Activated CD8-positive, alpha-beta memory T cell treated with anti-CD3 and anti-CD28 coated beads for 36 hours (primary cell): ENCODE measurements at regions not wholly inside any gene's neighbourhood (a gene's known extent, or its start where the extent isn't known, plus 50 kb on each side); places are given as distances from the start of the nearest gene placed in this dataset.

Experiments
- CTCF ChIA-PET: fragments of 350-600 bp; sonication (Branson Sonifier 250); formaldehyde crosslinking; loops from one replicate; lab custom pipeline; 2021; ENCODE audit warnings: antibody characterized with exemption; lab: Charles Lee
- POLR2A ChIA-PET: fragments of 350-600 bp; sonication (Branson Sonifier 250); formaldehyde crosslinking; loops from one replicate; lab custom pipeline; 2021; ENCODE audit warnings: antibody characterized with exemption; lab: Charles Lee

DNA sequence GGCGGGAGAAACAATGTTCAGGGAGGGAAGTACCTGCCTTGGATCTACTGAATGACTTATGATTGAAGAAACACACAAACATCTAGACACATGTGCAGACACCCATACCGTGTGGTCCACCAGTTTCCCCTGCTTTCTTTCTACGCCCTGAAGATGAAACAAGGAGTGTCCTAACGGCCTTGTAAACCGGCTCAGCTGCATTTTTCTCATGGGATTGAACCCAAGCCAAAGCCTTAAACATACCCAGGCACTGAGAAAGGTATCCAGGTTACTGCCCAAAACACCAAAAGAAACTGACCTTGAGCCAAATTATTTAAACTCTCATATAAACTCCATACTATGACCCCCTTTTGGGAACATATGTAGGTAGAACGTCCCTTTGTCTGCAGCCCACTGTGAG, 630.0 kb upstream of the RGS18 start:
- POLR2A ChIA-PET = no interaction called here
- CTCF ChIA-PET = no interaction called here

DNA sequence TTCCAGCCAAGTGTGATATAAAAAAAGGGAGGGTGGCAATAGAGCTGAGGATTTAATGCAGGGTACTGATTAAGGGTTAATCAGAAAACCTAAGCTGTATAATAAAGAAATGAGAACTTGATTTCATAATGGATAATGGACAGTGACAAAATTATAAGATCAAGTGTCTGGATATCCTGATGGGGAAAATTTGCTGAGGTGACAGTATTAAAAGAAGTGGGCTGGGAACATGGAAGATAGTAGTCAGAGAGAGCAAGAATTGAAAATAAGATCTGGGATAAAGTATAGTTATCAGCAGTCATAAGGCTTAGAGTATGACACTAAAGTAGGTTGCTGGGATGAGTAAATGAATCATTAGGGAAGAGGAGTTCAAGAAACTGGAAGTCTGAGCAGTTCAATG, 627.3 kb upstream of the RGS18 start:
- ChIA-PET POLR2A (no interaction called here), CTCF (no interaction called here)

DNA sequence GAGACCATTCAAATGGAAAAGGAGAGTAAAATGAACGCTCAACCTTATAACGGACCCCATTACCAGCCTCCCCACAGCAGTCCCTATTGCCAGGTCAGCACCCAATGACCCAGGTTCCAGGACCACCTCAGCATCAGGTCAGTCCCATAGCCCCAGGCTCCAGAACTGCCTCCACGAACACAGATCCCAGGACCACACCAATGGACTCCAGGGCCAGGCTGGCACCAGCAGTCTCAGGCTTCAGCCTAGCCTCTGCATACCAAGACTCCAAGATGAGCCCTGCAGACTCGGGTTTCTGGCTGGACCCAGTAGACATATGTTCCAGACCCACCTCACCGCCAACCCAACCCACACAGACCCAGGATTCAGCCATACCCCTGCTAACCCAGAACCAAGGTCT, 625.0 kb upstream of the RGS18 start:
- POLR2A ChIA-PET = no interaction called here

DNA sequence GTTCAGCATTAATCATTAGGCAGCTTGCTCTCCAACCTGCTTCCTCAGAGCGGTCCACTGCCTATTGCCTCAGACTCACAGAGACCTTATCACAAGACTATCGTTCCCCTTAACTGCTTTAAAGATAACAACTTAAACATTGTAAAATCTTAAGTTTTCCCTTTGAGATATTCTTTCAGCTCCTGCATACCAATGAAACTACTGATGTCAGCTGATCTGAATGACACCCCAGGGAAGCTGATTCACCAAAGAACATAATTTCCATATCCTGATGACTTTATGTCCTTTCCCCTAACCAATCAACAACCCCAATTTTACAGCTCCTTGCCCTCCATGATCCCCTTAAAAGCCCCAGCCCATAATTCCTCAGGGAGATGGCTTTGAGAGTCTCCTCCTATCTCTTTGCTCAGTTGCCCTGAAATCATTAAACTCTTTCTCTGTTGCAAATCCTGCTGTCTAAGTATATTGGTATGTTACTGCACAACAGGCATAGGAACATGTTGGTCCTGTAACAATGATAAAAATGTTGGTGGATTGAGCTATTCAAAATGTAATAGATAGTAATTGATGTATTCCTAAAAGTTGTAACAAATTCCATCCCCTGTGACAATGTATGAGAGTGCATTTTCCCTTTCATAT, 621.4 kb upstream of the RGS18 start:
- CTCF ChIA-PET = no interaction called here
- POLR2A ChIA-PET = no interaction called here

More for the DNA sequence above, 625.0 kb upstream of the RGS18 start:
- CTCF ChIA-PET = no interaction called here

DNA sequence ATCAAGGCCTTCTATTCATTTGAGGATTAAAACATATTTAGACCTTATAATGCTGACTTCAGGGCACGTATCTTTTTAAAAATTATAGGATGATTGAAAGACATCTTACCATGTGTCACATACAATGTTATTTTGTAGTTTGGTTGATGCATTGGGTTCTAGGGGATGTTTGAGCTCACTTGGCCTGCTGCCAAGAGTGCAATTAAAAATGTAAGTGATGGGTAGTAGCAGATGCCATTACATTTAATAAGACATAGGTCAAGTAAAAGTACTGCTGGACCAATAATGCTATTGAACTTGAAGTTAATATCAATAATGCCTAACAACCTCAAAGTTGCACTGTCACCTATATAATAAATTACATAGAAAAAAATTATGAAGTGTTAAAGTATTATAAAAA, 616.5 kb upstream of the RGS18 start:
- ChIA-PET POLR2A (no interaction called here), CTCF (no interaction called here)

DNA sequence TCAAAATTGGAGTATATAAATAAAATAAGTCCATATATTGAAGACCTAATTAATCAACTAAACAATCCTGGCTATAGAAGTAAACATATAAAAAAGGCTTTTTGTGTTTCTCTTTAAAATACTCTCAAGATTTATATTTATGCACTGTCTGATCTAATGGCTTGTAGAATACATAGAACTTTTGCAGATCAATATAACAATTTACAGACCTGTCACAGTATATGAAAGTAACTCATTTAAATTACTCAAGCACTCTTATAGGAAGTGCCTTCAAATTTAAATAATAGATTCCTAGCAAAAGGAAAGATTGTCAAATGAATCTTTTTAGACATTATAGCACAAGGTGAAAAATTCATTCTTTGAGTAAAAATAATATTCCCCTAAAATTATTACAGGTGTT, 615.8 kb upstream of the RGS18 start:
- POLR2A ChIA-PET = no interaction called here
- CTCF ChIA-PET = no interaction called here

DNA sequence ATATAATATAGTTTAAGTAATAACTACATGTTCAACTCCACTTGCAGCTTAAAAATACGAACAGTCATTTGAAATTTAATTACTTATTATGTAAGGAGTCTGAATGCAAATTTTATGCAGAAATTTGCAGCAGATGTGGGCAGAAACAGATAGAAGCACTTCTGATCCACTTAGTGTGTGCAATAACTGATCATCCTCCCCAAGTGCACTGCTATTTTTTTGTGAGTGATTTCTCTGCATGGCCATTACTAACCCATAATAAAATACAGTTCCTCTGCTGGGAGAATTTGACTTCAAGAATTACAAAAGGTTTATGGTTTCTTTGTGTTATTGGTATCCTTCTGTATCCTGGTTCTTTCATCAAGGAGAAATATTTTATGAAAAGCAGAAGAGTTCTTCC, 611.5 kb upstream of the RGS18 start:
- ChIA-PET CTCF (no interaction called here), POLR2A (no interaction called here)

DNA sequence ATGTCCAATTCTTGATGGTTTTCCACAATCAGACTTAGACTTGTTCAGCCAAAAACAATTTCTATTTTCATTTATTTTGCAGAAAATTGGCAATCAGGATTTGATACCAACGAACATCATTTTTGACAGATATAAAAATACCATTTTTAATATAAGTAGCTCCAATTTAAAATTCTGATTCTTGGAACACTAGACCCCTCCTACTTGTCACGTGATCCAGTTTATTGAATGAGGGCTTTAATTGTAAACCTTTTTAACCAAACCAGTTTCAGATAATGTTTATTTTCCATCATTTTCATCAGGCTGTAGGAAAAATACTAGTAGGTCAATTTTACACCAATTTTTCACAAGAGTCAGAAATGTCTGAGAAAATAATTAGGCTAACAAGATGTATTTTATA, 607.2 kb upstream of the RGS18 start:
- ChIA-PET POLR2A (no interaction called here), CTCF (no interaction called here)

DNA sequence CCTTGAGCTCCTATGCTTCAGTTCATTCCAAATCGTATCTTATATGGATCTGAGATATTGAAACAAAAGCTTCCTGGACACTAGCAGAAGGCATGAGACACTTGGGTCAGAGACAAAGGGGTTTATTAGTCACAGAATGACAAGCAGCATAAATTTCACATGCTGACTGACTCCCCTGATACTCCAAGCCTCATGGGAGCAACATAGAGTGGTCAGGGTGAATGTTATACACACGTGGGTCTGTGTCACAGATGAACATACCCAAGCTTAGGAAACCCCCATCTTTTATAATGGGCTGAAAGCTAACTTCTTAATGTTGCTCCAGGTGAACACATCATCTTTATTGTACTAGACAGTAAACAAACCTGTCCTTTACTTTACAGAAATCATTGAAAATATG, 599.9 kb upstream of the RGS18 start:
- POLR2A ChIA-PET = no interaction called here
- CTCF ChIA-PET = no interaction called here

DNA sequence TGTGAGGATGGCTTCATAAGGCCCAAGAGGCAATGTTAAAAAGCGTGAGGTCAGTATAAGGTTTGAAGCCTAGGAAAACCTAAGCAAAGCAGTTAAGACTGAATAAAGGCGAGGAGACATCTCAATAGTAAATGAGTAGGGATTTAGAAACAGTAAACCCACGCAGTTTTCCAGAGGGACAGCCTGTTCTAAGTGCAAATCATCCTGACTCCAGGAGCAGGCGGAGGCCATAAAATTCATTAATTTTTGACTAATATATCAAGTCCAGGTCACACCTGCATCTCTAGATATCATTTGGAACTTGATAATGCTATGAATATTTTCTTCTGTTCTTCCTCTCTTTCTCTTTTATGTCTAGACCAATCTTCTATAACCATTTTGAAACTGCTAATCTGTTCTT, 597.0 kb upstream of the RGS18 start:
- ChIA-PET POLR2A (no interaction called here), CTCF (no interaction called here)

DNA sequence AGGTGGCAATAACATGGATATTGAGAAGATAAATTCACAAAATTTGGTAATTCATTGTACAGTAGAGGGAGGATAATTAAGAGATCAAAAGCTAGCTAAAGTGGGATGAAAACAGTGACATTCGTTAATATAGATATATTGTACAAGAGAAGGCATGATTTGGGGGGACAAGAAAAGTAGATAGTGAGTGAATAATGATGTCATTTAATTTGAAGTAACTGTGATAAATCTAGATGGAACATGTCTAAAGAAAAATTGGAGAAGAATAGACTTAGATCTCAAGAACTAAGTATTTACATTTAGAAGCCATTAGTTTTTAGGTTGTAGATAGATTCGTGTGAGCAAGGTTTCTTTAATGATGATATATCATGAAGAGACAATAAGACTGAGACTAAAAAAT, 594.0 kb upstream of the RGS18 start:
- POLR2A ChIA-PET = no interaction called here

DNA sequence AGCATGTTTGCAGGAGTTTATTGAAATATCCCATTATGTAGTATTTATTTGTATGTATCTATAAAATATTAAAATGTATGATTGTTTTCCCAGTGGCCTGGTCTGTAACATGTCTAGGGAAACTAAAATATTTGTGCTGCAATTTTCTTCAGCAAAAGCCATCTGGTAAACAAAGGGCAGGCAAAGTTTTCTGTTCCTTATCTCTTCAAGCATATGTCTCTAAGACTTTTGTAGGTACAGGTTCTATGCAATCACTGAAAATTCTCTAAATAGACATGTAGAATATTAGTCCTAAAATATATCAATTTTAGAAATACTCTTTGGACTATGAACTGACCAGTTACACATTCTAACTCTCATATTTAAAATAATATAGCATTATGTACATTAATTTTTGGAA, 585.8 kb upstream of the RGS18 start:
- ChIA-PET POLR2A (no interaction called here), CTCF (no interaction called here)

More for the DNA sequence above, 594.0 kb upstream of the RGS18 start:
- CTCF ChIA-PET = no interaction called here

DNA sequence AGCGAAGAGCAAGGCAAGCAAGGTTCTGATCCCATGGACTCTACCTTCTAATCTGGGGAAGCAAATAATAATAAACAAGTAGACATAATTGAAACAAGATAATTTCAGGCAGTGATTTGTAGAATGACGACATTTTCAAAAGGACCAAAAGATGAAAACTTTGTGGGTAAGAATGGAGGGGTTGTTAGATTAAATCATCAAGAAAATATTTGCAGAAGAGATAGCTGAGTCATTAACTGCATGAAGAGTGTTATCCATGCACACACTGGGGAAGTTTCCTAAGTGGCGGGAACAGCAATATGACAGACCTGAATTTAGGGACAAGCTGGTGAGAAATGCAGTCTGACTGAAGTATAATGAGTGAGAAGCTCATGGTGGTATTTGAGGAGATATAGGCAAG, 583.1 kb upstream of the RGS18 start:
- POLR2A ChIA-PET = no interaction called here
- CTCF ChIA-PET = no interaction called here

DNA sequence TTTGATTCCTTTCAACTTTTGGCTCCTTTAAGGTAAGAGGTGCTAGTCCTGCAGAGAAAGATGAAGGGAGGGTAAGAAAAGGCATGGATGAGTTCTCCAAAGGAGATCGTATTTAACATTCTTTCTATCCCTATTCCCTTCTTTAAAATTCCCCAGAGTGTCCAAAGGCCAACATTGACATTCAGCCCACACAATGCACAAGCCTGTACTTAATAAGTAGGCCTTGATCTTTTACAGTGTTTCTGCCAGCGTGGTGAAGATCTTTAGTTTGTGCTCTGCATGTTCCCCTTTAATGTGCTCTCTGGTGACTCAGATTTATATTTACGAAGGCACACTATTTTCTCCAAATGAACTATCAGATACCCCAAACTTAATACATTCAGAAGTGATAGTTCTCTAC, 582.5 kb upstream of the RGS18 start:
- ChIA-PET CTCF (no interaction called here), POLR2A (no interaction called here)

DNA sequence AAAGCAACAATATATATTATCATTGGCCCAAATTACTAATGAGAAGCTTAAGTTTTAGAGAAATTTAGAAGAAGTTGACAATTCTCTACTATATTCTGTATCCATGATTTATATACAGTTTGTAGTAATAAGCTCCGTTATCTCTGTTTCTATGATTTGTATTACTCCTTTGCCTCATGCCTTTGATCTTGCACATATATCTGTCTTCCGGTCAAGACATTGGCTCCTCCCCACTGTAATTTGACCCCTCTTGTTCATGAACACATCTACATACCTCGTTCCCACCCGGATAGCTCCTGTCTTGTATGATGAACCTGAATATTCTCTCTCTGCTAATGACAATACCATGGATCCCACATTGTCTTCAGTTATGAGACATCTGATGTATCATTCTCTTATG, 581.0 kb upstream of the RGS18 start:
- POLR2A ChIA-PET = no interaction called here

DNA sequence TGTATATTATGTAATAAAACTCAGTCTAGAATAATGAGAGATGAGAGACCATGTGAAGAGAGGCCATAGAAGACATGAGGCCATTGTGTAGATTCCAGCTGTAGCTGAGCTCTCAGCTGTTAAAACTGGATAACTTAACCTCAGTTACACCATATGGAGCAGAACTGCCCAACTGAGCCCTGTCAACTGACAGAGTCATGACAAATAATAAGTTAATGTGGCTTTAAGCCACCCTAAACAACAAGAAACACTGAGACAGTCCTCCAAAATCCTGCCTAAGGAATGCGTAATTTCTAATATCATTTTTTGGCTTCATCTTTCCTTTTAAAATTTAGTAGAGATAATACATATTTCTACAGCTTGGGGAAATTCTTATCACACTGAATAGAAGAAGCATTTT, 580.0 kb upstream of the RGS18 start:
- POLR2A ChIA-PET = no interaction called here
- CTCF ChIA-PET = no interaction called here

More for the DNA sequence above, 581.0 kb upstream of the RGS18 start:
- CTCF ChIA-PET = no interaction called here

DNA sequence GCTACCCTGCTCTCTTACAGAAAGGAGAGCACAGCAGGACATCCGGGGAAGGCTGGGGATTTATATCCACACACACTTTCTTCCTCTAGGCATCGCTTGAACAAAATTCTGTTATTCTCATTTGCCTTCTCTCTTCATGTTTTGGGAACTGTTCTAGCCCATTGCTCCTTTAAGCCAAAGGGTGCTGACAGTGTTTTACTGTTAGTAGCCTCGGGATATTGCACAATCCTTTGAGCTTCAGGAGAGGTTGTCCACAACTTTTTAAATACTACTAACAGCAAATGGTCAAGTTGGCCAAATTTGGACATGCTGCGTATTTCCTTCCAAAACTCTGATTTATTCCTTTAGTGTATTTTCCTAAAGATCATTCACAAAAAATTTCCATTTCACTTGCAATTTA, 579.2 kb upstream of the RGS18 start:
- CTCF ChIA-PET = no interaction called here
- POLR2A ChIA-PET = no interaction called here

DNA sequence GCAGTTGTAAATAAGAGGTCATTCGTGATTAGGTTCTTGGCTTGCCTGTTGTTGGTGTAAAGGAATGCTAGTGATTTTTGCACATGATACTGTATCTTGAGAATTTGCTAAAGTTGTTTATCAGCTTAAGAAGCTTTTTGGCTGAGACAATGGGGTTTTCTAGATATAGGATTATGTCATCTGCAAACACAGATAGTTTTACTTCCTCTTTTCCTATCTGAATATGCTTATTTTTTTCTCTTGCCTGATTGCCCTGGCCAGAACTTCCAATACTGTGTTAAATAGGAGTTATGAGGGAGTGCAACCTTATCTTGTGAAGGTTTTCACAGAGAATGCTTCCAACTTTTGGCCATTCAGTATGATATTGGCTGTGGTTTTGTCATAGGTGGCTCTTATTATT, 576.1 kb upstream of the RGS18 start:
- ChIA-PET CTCF (no interaction called here), POLR2A (no interaction called here)

DNA sequence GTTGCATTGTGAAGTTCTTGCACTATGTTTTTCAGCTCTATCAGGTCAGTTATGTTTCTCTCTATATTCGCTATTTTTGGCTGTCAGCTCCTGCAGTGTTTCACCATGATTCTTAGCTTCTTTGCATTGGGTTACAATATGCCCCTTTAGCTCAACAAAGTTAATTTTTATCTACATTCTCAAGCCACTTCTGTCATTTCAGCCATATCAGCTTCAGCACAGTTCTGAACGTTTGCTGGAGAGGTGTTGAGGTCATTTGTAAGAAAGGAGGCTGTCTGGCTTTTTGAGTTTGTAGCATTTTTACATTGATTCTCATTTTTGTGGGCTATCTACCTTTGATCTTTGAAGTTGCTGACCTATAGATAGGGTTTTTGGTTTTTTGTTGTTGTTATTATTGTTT, 573.2 kb upstream of the RGS18 start:
- CTCF ChIA-PET = no interaction called here
- POLR2A ChIA-PET = no interaction called here

DNA sequence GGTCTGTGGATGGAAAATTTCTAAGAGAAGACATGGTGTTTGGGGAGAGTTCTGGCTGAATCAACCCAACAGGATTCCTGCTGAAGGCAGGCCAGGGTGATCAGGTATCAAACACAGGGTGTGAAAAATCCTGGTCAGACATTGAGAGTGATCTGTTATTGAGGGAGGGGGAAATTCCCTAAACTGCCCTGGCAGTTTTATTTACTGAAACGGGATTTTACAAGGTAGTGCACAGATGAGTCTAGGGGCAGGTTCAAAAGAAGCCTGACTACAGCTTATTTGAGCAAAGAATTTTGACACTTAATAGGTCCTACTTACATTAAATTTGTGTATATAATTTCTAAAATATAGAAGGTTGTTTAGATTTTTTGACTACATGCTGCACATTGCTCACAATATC, 569.4 kb upstream of the RGS18 start:
- POLR2A ChIA-PET = no interaction called here
- CTCF ChIA-PET = no interaction called here

DNA sequence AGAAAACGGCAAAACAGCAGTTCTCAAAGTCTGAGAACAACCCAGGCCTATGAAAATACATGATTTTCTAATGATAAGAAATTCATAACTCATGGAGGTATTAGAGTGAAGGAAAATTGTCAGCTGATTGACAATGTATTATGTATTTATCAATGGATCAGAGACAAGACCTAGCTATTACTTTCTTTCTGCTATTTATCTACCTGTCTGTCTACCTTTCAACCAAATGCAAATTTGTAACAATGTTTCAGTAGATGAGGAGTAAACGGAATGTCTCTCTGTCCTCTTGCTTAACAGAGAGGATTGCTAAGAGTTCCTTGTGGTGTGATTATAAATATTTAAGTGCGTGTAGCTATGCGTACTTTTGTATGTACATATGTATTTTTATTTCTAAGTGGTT, 568.7 kb upstream of the RGS18 start:
- POLR2A ChIA-PET = no interaction called here

DNA sequence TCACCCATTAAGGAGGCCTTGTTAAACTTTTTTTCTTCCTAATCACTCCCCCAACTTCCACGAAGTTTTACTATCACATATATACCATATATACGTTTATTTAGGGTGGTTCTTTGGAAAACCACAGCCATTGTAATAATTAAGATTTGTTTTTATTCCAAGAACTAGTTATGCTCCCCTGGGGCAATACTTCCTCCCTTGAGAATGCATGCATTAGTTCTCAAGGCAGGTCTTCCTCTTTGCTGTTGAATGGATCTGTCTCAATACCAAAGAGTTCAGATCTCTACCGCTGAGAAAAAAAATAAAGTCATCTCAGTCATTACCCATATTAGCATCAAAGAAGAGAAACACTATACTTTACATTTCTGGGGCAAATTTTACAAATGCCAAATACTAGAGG, 567.7 kb upstream of the RGS18 start:
- ChIA-PET CTCF (no interaction called here), POLR2A (no interaction called here)

More for the DNA sequence above, 568.7 kb upstream of the RGS18 start:
- CTCF ChIA-PET = no interaction called here
